ENCODE measurements at regions not wholly inside any gene's neighbourhood (a gene's known extent, or its start where the extent isn't known, plus 50 kb on each side); places are given as distances from the start of the nearest gene placed in this dataset.

DNA sequence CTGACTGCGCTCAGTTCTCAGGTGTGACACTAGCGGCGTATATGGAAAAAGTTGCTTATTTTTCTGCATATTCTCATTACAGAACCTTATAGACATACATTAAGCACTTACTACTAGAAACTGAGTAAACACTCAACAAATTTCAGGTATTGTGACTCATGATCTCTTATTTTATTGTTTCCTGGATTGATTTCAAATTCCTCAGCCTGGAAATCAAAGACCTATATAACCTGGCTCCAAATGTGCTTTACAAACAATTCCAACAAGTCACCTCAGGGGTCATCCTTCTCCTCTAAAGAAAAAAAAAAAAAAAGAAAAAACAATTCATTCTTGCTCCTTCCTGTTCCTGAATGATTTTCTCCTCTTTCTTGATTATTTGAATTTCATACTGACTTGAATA lies 152.3 kb downstream of the ADAM29 start (continued):
- TF ChIP-seq, protein P1, sequence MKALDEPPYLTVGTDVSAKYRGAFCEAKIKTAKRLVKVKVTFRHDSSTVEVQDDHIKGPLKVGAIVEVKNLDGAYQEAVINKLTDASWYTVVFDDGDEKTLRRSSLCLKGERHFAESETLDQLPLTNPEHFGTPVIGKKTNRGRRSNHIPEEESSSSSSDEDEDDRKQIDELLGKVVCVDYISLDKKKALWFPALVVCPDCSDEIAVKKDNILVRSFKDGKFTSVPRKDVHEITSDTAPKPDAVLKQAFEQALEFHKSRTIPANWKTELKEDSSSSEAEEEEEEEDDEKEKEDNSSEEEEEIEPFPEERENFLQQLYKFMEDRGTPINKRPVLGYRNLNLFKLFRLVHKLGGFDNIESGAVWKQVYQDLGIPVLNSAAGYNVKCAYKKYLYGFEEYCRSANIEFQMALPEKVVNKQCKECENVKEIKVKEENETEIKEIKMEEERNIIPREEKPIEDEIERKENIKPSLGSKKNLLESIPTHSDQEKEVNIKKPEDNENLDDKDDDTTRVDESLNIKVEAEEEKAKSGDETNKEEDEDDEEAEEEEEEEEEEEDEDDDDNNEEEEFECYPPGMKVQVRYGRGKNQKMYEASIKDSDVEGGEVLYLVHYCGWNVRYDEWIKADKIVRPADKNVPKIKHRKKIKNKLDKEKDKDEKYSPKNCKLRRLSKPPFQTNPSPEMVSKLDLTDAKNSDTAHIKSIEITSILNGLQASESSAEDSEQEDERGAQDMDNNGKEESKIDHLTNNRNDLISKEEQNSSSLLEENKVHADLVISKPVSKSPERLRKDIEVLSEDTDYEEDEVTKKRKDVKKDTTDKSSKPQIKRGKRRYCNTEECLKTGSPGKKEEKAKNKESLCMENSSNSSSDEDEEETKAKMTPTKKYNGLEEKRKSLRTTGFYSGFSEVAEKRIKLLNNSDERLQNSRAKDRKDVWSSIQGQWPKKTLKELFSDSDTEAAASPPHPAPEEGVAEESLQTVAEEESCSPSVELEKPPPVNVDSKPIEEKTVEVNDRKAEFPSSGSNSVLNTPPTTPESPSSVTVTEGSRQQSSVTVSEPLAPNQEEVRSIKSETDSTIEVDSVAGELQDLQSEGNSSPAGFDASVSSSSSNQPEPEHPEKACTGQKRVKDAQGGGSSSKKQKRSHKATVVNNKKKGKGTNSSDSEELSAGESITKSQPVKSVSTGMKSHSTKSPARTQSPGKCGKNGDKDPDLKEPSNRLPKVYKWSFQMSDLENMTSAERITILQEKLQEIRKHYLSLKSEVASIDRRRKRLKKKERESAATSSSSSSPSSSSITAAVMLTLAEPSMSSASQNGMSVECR (CRISPR knock-in tag; IDR thresholded peaks at IDR 0.05; ENCODE audit: borderline replicate concordance), result no peak

DNA sequence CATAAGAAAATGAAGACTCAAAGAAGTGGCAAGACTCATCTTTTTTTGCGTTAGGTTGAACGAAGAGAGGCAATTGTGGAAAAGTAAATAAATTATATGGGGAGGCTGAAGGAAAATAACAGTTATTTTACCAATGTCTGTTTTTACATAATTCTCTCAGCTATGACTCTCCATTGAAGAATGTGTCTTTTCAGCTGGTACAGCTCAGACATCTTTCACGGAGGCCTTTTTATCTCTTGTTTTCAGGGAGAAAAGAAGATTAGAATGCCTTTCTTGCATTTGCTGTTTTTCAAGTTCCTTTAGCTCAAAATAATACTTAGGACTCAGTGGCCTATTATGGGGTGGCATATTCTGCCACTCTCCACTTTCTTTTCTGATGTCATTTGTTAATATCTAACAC lies 153.0 kb downstream of the ADAM29 start:
- H3K27me3 Mint-ChIP-seq (ENCODE audit: low read depth), result no peaks in the 10 kb centered on the region
- ChIA-PET POLR2A (no interaction called here), CTCF (no interaction called here)
- H3K9me3 Mint-ChIP-seq, result peaks cover 6% of the 10 kb centered on the region; the same call in 1 of the 2 replicates
- ATAC-seq (no peak), DNase-seq (ENCODE audit: low spot score) (no peak)
- H3K4me1 Mint-ChIP-seq, result peaks cover 10% of the 10 kb centered on the region
- H3K27ac Mint-ChIP-seq, result no peak overlapping the region
- TF ChIP-seq, protein P2, sequence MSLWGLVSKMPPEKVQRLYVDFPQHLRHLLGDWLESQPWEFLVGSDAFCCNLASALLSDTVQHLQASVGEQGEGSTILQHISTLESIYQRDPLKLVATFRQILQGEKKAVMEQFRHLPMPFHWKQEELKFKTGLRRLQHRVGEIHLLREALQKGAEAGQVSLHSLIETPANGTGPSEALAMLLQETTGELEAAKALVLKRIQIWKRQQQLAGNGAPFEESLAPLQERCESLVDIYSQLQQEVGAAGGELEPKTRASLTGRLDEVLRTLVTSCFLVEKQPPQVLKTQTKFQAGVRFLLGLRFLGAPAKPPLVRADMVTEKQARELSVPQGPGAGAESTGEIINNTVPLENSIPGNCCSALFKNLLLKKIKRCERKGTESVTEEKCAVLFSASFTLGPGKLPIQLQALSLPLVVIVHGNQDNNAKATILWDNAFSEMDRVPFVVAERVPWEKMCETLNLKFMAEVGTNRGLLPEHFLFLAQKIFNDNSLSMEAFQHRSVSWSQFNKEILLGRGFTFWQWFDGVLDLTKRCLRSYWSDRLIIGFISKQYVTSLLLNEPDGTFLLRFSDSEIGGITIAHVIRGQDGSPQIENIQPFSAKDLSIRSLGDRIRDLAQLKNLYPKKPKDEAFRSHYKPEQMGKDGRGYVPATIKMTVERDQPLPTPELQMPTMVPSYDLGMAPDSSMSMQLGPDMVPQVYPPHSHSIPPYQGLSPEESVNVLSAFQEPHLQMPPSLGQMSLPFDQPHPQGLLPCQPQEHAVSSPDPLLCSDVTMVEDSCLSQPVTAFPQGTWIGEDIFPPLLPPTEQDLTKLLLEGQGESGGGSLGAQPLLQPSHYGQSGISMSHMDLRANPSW (CRISPR knock-in tag; conservative IDR thresholded peaks at IDR 0.05; ENCODE audit: low read depth), result no peak
- no peak for TF ChIP-seq SMAD3 (CRISPR knock-in tag; IDR thresholded peaks at IDR 0.05; ENCODE audit: borderline replicate concordance)
- TF ChIP-seq, protein P3, sequence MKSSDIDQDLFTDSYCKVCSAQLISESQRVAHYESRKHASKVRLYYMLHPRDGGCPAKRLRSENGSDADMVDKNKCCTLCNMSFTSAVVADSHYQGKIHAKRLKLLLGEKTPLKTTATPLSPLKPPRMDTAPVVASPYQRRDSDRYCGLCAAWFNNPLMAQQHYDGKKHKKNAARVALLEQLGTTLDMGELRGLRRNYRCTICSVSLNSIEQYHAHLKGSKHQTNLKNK (CRISPR knock-in tag; IDR thresholded peaks at IDR 0.05), result no peak
- TF ChIP-seq ZNF263 (CRISPR knock-in tag; IDR thresholded peaks at IDR 0.05; ENCODE audit: low read depth), result no peak
- H3K4me3 Mint-ChIP-seq, result no peak overlapping the region
- H3K36me3 Mint-ChIP-seq, result no peaks in the 10 kb centered on the region

DNA sequence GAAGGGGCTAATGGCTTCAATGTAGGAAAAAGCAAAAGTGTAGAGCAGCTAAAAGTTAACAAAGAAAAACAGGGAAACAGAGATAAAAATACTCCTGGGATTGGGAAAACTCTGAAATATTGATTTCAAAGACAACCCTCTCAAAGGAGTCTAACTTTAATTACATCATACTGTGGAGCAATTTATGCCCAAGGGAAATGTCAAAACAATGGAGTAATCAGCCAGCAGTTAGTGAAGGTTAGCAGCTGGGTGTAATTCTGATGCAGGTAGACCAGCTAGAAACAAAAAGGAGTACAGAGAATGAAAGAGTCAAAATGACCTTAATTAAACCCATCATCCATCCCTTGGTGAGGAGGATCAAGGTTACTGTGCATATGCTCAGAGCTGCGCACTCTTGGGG lies 169.0 kb downstream of the ADAM29 start:
- DNase-seq (ENCODE audit: low spot score), result no peak
- TF ChIP-seq ATF1 (CRISPR knock-in tag; IDR thresholded peaks at IDR 0.05) (no peak), CBFB (CRISPR knock-in tag; IDR thresholded peaks at IDR 0.05; ENCODE audit: low read depth) (no peak), SOX15 (CRISPR knock-in tag; IDR thresholded peaks at IDR 0.05) (no peak), ZNF423 (CRISPR knock-in tag; IDR thresholded peaks at IDR 0.05) (no peak), ZNF232 (CRISPR knock-in tag; IDR thresholded peaks at IDR 0.05) (no peak)
- TF ChIP-seq, protein P4, sequence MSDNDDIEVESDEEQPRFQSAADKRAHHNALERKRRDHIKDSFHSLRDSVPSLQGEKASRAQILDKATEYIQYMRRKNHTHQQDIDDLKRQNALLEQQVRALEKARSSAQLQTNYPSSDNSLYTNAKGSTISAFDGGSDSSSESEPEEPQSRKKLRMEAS (CRISPR knock-in tag; IDR thresholded peaks at IDR 0.05), result no peak
- Mint-ChIP-seq H3K27me3 (ENCODE audit: low read depth) (no peaks in the 10 kb centered on the region), H3K9me3 (peaks cover 26% of the 10 kb centered on the region), H3K36me3 (peaks cover 8% of the 10 kb centered on the region), H3K4me3 (no peak overlapping the region), H3K4me1 (no peaks in the 10 kb centered on the region), H3K27ac (no peak overlapping the region)
- ChIA-PET POLR2A (no interaction called here), CTCF (no interaction called here)
- ATAC-seq, result no peak

DNA sequence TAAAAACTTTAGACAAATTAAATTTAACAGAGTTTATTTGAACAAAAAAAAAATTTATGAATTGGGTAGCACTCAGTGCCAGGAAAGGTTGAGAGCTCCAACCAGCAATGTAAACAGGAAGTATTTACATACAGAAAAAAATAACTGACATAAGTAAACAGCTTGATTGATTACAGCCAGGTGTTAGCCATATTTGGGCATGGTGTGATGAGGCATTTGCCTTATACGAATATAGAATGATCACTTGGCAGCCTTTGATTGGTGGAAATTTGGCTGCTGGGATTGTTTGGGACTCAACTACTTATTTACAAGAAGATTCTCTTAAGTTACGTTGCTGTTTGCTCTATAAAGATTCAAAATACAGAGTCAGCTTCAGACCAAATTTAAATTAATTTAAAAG lies 172.0 kb downstream of the ADAM29 start:
- no peaks in the 10 kb centered on the region for H3K4me1 Mint-ChIP-seq
- H3K27me3 Mint-ChIP-seq (ENCODE audit: low read depth), result no peaks in the 10 kb centered on the region
- ChIA-PET POLR2A (no interaction called here), CTCF (no interaction called here)
- peaks cover 23% of the 10 kb centered on the region for H3K36me3 Mint-ChIP-seq
- no peak for DNase-seq (ENCODE audit: low spot score)
- H3K27ac Mint-ChIP-seq, result no peak overlapping the region
- no peak for ATAC-seq
- H3K9me3 Mint-ChIP-seq, result peaks cover 46% of the 10 kb centered on the region
- H3K4me3 Mint-ChIP-seq, result no peak overlapping the region
- TF ChIP-seq FOXK1 (CRISPR knock-in tag; IDR thresholded peaks at IDR 0.05) (no peak), MXD4 (CRISPR knock-in tag; IDR thresholded peaks at IDR 0.05; ENCODE audit: borderline replicate concordance) (no peak), SMAD4 (CRISPR knock-in tag; IDR thresholded peaks at IDR 0.05) (no peak), CREM (CRISPR knock-in tag; IDR thresholded peaks at IDR 0.05) (no peak), PRRX2 (CRISPR knock-in tag; IDR thresholded peaks at IDR 0.05) (no peak)
- TF ChIP-seq, protein P5, sequence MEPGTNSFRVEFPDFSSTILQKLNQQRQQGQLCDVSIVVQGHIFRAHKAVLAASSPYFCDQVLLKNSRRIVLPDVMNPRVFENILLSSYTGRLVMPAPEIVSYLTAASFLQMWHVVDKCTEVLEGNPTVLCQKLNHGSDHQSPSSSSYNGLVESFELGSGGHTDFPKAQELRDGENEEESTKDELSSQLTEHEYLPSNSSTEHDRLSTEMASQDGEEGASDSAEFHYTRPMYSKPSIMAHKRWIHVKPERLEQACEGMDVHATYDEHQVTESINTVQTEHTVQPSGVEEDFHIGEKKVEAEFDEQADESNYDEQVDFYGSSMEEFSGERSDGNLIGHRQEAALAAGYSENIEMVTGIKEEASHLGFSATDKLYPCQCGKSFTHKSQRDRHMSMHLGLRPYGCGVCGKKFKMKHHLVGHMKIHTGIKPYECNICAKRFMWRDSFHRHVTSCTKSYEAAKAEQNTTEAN (CRISPR knock-in tag; IDR thresholded peaks at IDR 0.05), result no peak
- TF ChIP-seq, protein P6, sequence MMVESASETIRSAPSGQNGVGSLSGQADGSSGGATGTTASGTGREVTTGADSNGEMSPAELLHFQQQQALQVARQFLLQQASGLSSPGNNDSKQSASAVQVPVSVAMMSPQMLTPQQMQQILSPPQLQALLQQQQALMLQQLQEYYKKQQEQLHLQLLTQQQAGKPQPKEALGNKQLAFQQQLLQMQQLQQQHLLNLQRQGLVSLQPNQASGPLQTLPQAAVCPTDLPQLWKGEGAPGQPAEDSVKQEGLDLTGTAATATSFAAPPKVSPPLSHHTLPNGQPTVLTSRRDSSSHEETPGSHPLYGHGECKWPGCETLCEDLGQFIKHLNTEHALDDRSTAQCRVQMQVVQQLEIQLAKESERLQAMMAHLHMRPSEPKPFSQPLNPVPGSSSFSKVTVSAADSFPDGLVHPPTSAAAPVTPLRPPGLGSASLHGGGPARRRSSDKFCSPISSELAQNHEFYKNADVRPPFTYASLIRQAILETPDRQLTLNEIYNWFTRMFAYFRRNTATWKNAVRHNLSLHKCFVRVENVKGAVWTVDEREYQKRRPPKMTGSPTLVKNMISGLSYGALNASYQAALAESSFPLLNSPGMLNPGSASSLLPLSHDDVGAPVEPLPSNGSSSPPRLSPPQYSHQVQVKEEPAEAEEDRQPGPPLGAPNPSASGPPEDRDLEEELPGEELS (CRISPR knock-in tag; IDR thresholded peaks at IDR 0.05), result no peak
- TF ChIP-seq, protein P7, sequence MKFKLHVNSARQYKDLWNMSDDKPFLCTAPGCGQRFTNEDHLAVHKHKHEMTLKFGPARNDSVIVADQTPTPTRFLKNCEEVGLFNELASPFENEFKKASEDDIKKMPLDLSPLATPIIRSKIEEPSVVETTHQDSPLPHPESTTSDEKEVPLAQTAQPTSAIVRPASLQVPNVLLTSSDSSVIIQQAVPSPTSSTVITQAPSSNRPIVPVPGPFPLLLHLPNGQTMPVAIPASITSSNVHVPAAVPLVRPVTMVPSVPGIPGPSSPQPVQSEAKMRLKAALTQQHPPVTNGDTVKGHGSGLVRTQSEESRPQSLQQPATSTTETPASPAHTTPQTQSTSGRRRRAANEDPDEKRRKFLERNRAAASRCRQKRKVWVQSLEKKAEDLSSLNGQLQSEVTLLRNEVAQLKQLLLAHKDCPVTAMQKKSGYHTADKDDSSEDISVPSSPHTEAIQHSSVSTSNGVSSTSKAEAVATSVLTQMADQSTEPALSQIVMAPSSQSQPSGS (CRISPR knock-in tag; IDR thresholded peaks at IDR 0.05; ENCODE audit: borderline replicate concordance, low read depth), result no peak

All from WTC11 (cell line).